ENCODE measurements at regions not wholly inside any gene's neighbourhood (a gene's known extent, or its start where the extent isn't known, plus 50 kb on each side); places are given as distances from the start of the nearest gene placed in this dataset.

- H3K27me3 ChIP-seq (ENCODE audit: insufficient read depth, poor library complexity, severe bottlenecking) = no peaks in the 10 kb centered on the region
- no peak for DNase-seq (ENCODE audit: low read depth in 1 of 2, low spot score in 1 of 2)
- TF ChIP-seq, protein P1, sequence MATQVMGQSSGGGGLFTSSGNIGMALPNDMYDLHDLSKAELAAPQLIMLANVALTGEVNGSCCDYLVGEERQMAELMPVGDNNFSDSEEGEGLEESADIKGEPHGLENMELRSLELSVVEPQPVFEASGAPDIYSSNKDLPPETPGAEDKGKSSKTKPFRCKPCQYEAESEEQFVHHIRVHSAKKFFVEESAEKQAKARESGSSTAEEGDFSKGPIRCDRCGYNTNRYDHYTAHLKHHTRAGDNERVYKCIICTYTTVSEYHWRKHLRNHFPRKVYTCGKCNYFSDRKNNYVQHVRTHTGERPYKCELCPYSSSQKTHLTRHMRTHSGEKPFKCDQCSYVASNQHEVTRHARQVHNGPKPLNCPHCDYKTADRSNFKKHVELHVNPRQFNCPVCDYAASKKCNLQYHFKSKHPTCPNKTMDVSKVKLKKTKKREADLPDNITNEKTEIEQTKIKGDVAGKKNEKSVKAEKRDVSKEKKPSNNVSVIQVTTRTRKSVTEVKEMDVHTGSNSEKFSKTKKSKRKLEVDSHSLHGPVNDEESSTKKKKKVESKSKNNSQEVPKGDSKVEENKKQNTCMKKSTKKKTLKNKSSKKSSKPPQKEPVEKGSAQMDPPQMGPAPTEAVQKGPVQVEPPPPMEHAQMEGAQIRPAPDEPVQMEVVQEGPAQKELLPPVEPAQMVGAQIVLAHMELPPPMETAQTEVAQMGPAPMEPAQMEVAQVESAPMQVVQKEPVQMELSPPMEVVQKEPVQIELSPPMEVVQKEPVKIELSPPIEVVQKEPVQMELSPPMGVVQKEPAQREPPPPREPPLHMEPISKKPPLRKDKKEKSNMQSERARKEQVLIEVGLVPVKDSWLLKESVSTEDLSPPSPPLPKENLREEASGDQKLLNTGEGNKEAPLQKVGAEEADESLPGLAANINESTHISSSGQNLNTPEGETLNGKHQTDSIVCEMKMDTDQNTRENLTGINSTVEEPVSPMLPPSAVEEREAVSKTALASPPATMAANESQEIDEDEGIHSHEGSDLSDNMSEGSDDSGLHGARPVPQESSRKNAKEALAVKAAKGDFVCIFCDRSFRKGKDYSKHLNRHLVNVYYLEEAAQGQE (IDR thresholded peaks at IDR 0.05; ENCODE audit: insufficient replicate concordance, low read depth) = no peak
- TF ChIP-seq CTCF (IDR thresholded peaks at IDR 0.05; ENCODE audit: insufficient read depth, low read length) (no peak), SPI1 (IDR thresholded peaks at IDR 0.05; ENCODE audit: borderline replicate concordance, low read depth) (no peak), POLR2AphosphoS5 (IDR thresholded peaks at IDR 0.05; ENCODE audit: low read depth) (no peak), GABPA (IDR thresholded peaks at IDR 0.05; ENCODE audit: low read depth) (no peak)
- H3K27ac ChIP-seq (replicated peaks) = no peak overlapping the region
- H3K4me3 ChIP-seq (replicated peaks; ENCODE audit: insufficient read depth, low read length) = no peak overlapping the region
Observed at GRCh38 chr18:65464361-65464760, 286.5 kb upstream of the CDH7 start.

- Histone ChIP-seq H3K27me3 (ENCODE audit: insufficient read depth, poor library complexity, severe bottlenecking) (no peaks in the 10 kb centered on the region), H3K27ac (replicated peaks) (no peak overlapping the region), H3K4me3 (replicated peaks; ENCODE audit: insufficient read depth, low read length) (no peak overlapping the region)
- no peak for DNase-seq (ENCODE audit: low read depth in 1 of 2, low spot score in 1 of 2)
- TF ChIP-seq GABPA (IDR thresholded peaks at IDR 0.05; ENCODE audit: low read depth) (no peak), POLR2AphosphoS5 (IDR thresholded peaks at IDR 0.05; ENCODE audit: low read depth) (no peak), CTCF (IDR thresholded peaks at IDR 0.05; ENCODE audit: insufficient read depth, low read length) (no peak)
Observed at GRCh38 chr18:65459741-65460140, 291.1 kb upstream of the CDH7 start.

DNA sequence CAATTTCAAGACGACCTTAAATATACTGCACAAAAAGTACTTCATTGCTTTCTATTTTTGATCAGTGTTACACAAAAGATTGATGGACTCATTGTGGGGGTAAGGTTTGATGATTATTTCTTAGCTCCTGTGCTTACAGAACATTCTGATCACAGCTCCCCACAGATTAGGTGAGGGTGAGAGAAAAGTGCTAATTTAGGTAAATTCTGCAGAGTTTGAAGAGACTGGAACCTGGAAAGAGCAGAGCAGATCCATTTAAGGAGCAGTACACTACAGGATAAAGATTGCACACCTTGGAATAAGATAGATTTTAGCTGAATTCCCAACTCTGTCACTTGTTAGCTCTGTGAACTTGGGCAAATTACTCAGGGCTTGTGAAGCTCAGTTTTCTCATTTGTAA, 291.9 kb upstream of the CDH7 start:
- H3K27me3 ChIP-seq (ENCODE audit: insufficient read depth, poor library complexity, severe bottlenecking) = no peaks in the 10 kb centered on the region
- no peak overlapping the region for H3K4me3 ChIP-seq (replicated peaks; ENCODE audit: insufficient read depth, low read length)
- H3K27ac ChIP-seq (replicated peaks) = no peak overlapping the region
- TF ChIP-seq POLR2AphosphoS5 (IDR thresholded peaks at IDR 0.05; ENCODE audit: low read depth) (no peak), GABPA (IDR thresholded peaks at IDR 0.05; ENCODE audit: low read depth) (no peak), SPI1 (IDR thresholded peaks at IDR 0.05; ENCODE audit: borderline replicate concordance, low read depth) (no peak), CTCF (IDR thresholded peaks at IDR 0.05; ENCODE audit: insufficient read depth, low read length) (no peak)
- TF ChIP-seq, protein P1 (IDR thresholded peaks at IDR 0.05; ENCODE audit: insufficient replicate concordance, low read depth) = no peak
- no peak for DNase-seq (ENCODE audit: low read depth in 1 of 2, low spot score in 1 of 2)

DNA sequence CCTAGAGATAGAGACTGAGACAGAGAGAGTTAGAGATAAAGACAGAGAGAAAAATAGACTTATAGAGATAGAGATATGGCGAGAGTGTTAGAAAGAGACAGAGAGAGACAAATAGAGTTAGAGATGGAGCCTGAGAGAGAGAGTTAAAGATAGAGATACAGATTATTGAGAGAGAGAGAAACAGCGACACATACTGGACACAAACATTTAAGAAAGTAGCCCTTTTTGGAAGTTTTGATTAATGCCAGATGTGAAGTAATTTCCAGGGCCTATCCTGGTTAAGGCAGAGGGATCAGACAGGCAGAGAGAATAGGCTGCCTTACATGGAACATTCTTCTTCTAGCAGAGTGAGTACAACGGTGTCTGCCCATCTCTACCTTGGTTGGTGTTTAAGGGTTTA, 311.6 kb upstream of the CDH7 start:
- TF ChIP-seq SPI1 (IDR thresholded peaks at IDR 0.05; ENCODE audit: borderline replicate concordance, low read depth) = no peak
- H3K27me3 ChIP-seq (ENCODE audit: insufficient read depth, poor library complexity, severe bottlenecking) = no peaks in the 10 kb centered on the region
- no peak overlapping the region for H3K27ac ChIP-seq (replicated peaks)
- DNase-seq (ENCODE audit: low read depth in 1 of 2, low spot score in 1 of 2) = no peak
- no peak overlapping the region for H3K4me3 ChIP-seq (replicated peaks; ENCODE audit: insufficient read depth, low read length)
